ENCODE measurements at regions not wholly inside any gene's neighbourhood (a gene's known extent, or its start where the extent isn't known, plus 50 kb on each side); places are given as distances from the start of the nearest gene placed in this dataset.

DNA sequence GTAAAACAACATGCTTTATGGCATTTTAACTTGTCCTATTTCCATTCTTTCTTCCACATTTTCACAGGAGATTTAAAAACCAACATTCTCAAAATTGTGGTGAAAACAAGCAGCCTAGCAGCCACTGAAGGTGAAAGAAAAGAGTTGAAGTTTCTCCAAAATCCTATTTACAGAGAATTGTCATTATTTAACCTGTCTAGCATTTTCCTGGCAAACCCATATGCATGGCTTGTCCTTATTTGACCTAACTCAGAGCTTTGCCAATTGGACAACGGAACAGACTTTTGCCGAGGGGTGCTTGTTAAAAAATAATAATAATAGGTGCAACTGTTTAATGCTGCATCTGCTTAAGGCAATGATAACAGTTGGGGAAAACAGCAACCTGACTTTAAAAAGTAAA is 80.4 kb upstream of the PCSK5 start:
- TF ChIP-seq, protein P1, sequence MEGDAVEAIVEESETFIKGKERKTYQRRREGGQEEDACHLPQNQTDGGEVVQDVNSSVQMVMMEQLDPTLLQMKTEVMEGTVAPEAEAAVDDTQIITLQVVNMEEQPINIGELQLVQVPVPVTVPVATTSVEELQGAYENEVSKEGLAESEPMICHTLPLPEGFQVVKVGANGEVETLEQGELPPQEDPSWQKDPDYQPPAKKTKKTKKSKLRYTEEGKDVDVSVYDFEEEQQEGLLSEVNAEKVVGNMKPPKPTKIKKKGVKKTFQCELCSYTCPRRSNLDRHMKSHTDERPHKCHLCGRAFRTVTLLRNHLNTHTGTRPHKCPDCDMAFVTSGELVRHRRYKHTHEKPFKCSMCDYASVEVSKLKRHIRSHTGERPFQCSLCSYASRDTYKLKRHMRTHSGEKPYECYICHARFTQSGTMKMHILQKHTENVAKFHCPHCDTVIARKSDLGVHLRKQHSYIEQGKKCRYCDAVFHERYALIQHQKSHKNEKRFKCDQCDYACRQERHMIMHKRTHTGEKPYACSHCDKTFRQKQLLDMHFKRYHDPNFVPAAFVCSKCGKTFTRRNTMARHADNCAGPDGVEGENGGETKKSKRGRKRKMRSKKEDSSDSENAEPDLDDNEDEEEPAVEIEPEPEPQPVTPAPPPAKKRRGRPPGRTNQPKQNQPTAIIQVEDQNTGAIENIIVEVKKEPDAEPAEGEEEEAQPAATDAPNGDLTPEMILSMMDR (conservative IDR thresholded peaks at IDR 0.05) = no peak
- TF ChIP-seq ZFX (IDR thresholded peaks at IDR 0.05) = no peak
